Naive thymus-derived CD4-positive, alpha-beta T cell (primary cell): ENCODE measurements at regions not wholly inside any gene's neighbourhood (a gene's known extent, or its start where the extent isn't known, plus 50 kb on each side); places are given as distances from the start of the nearest gene placed in this dataset.
"Not testable (repeated sequence)": the region's sequence is repeated elsewhere in the genome, so short reads cannot be mapped to it uniquely, and the experiment has no call there.

Experiments used
- ATAC-seq: fragments of 150-1000 bp; cut with Tn5 transposase; 2 replicates; pipeline ENCODE4 v1.10.0; 2021; ENCODE audit warnings: mild to moderate bottlenecking, moderate library complexity
- CTCF ChIA-PET: fragments of 350-600 bp; sonication (Branson Sonifier 250); formaldehyde crosslinking; loops from one replicate; lab custom pipeline; 2021; ENCODE audit warnings: antibody characterized with exemption; lab: Charles Lee
- POLR2A ChIA-PET: fragments of 350-600 bp; sonication (Branson Sonifier 250); formaldehyde crosslinking; loops from one replicate; lab custom pipeline; 2021; ENCODE audit warnings: antibody characterized with exemption, inconsistent platforms; lab: Charles Lee
- DNase-seq, 9 donors: peaks; one replicate each; pipeline versions ENCODE4 v3.0.0 to v3.0.0-alpha.2; 2020 to 2022; ENCODE audit warnings: mixed read lengths in 1 of 9
- H3K27ac ChIP-seq: one replicate; pipeline ENCODE4 v1.7.0; 2013; ENCODE audit warnings: mild to moderate bottlenecking, low read depth, low read length, moderate library complexity
- H3K27me3 ChIP-seq, 2 donors: one replicate each; pipeline ENCODE4 v1.7.0; 2013; ENCODE audit warnings: low read length in 2 of 2, mild to moderate bottlenecking in 2 of 2, moderate library complexity in 2 of 2; ENCODE audit not compliant: control insufficient read depth in 2 of 2, insufficient read depth in 2 of 2
- H3K36me3 ChIP-seq, 3 experiments: 1 replicate in 2 of 3; 2 replicates in 1 of 3; pipeline ENCODE4 v1.7.0; 2013; ENCODE audit warnings: low read length in 3 of 3, mild to moderate bottlenecking in 3 of 3, moderate library complexity in 1 of 3; ENCODE audit not compliant: insufficient read depth in 3 of 3, control insufficient read depth in 2 of 3
- H3K4me1 ChIP-seq, 2 donors: one replicate each; pipeline ENCODE4 v1.7.0; 2013; ENCODE audit warnings: low read length in 2 of 2, mild to moderate bottlenecking in 2 of 2, moderate library complexity in 1 of 2; ENCODE audit not compliant: control insufficient read depth in 2 of 2, insufficient read depth in 2 of 2
- H3K4me3 ChIP-seq: 2 replicates; pipeline ENCODE4 v1.7.0; 2013; ENCODE audit warnings: mild to moderate bottlenecking, low read length
- H3K9me3 ChIP-seq, 3 experiments: 1 replicate in 2 of 3; 2 replicates in 1 of 3; pipeline ENCODE4 v1.7.0; 2013; ENCODE audit warnings: low read length in 3 of 3; ENCODE audit not compliant: control insufficient read depth in 2 of 3
- H3K27ac Mint-ChIP-seq, 9 donors: one replicate each; pipeline ENCODE4 v1.8.0; 2020 to 2022; ENCODE audit warnings: mixed read lengths in 9 of 9, mild to moderate bottlenecking in 8 of 9, moderate library complexity in 5 of 9, inconsistent platforms in 2 of 9
- H3K27me3 Mint-ChIP-seq, 5 donors: one replicate each; pipeline ENCODE4 v1.8.0; 2021 to 2022; ENCODE audit warnings: mixed read lengths in 5 of 5, mild to moderate bottlenecking in 1 of 5
- H3K36me3 Mint-ChIP-seq, 5 donors: one replicate each; pipeline ENCODE4 v1.8.0; 2020 to 2022; ENCODE audit warnings: mixed read lengths in 5 of 5, mild to moderate bottlenecking in 3 of 5, inconsistent platforms in 1 of 5
- H3K4me1 Mint-ChIP-seq, 7 donors: one replicate each; pipeline ENCODE4 v1.8.0; 2020 to 2022; ENCODE audit warnings: mixed read lengths in 7 of 7, mild to moderate bottlenecking in 3 of 7, inconsistent platforms in 1 of 7
- H3K4me3 Mint-ChIP-seq, 10 donors: one replicate each; pipeline ENCODE4 v1.8.0; 2020 to 2022; ENCODE audit warnings: mild to moderate bottlenecking in 10 of 10, mixed read lengths in 10 of 10, moderate library complexity in 6 of 10, inconsistent platforms in 2 of 10
- H3K9me3 Mint-ChIP-seq, 11 donors: one replicate each; pipeline ENCODE4 v1.8.0; 2020 to 2022; ENCODE audit warnings: mixed read lengths in 11 of 11, mild to moderate bottlenecking in 4 of 11, inconsistent platforms in 1 of 11, moderate library complexity in 1 of 11
- intact Hi-C, 2 donors: fragments of 100-400 bp; cut with micrococcal nuclease; formaldehyde crosslinking; loops; one replicate each; pipeline ENCODE4 v1.15.1; 2023

GRCh38 chr4:66795724-66796123 lies 749.6 kb downstream of the CENPC start:
- no peaks in the 10 kb centered on the region for H3K9me3 ChIP-seq
- no peaks in the 10 kb centered on the region for H3K36me3 Mint-ChIP-seq
- no peaks in the 10 kb centered on the region for H3K4me1 ChIP-seq
- no peaks in the 10 kb centered on the region for H3K27me3 Mint-ChIP-seq
- ChIA-PET CTCF (no interaction called here), POLR2A (no interaction called here)
- intact Hi-C loops, result no loop called here
- no peaks in the 10 kb centered on the region for H3K27me3 ChIP-seq
- H3K9me3 Mint-ChIP-seq, result peaks cover 0 to 2% (median 0%) of the 10 kb centered on the region in 11 donors
- ATAC-seq, result no peak
- no peak overlapping the region for H3K27ac ChIP-seq
- no peak overlapping the region for H3K4me3 Mint-ChIP-seq
- no peak overlapping the region for H3K27ac Mint-ChIP-seq
- no peaks in the 10 kb centered on the region for H3K36me3 ChIP-seq
- no peaks in the 10 kb centered on the region for H3K4me1 Mint-ChIP-seq
- no peak overlapping the region for H3K4me3 ChIP-seq
- no peak for DNase-seq

DNA sequence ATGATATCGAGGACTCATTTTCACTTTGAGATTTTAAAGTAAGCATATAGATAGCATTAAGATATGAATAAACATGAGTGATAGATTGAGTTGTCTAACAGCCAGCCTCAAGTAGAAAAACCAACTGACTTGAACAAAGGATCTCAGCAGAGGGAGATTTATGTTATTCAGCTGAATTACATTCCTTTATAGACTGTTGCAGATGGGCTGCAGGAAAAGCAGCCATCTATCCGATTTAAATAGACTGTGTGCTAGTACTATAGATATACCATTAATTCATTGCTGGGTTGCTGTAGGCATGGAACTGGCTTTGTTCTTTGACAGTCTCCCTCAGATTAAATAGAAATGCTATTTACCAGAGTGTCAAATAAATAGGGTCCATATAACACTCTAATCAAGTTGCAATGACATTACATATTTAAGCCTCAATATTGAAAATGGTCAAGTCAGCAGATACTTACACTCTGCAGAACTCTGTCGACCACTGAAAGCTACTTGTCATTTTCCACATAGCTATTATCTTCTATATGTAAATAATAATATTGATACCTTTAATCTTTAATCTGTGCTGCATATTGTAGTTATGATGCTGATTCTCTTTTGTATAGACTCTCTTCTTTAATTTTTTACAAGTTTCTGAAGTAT lies 750.8 kb downstream of the CENPC start:
- ATAC-seq (no peak), DNase-seq (no peak)
- no peak overlapping the region for H3K27ac Mint-ChIP-seq
- no peaks in the 10 kb centered on the region for H3K27me3 Mint-ChIP-seq
- no peaks in the 10 kb centered on the region for H3K36me3 Mint-ChIP-seq
- Histone ChIP-seq H3K27me3 (no peaks in the 10 kb centered on the region), H3K36me3 (no peaks in the 10 kb centered on the region), H3K27ac (no peak overlapping the region), H3K9me3 (no peaks in the 10 kb centered on the region), H3K4me3 (no peak overlapping the region), H3K4me1 (no peaks in the 10 kb centered on the region)
- CTCF ChIA-PET, result no interaction called here
- H3K9me3 Mint-ChIP-seq, result no peaks in the 10 kb centered on the region
- POLR2A ChIA-PET, result no interaction called here
- intact Hi-C loops, result no loop called here
- no peak overlapping the region for H3K4me3 Mint-ChIP-seq
- no peaks in the 10 kb centered on the region for H3K4me1 Mint-ChIP-seq

- Histone ChIP-seq H3K27ac (no peak overlapping the region), H3K36me3 (no peaks in the 10 kb centered on the region), H3K4me1 (no peaks in the 10 kb centered on the region), H3K4me3 (no peak overlapping the region), H3K27me3 (no peaks in the 10 kb centered on the region), H3K9me3 (no peaks in the 10 kb centered on the region)
- POLR2A ChIA-PET, result no interaction called here
- ATAC-seq (no peak), DNase-seq (no peak)
- intact Hi-C loops, result no loop called here
- no peaks in the 10 kb centered on the region for H3K27me3 Mint-ChIP-seq
- CTCF ChIA-PET, result no interaction called here
- no peak overlapping the region for H3K4me3 Mint-ChIP-seq
- H3K36me3 Mint-ChIP-seq, result no peaks in the 10 kb centered on the region
- H3K27ac Mint-ChIP-seq, result no peak overlapping the region
- H3K4me1 Mint-ChIP-seq, result no peaks in the 10 kb centered on the region
- peaks cover 0 to 1% (median 0%) of the 10 kb centered on the region in 11 donors for H3K9me3 Mint-ChIP-seq
Measured at GRCh38 chr4:66791686-66792085, 753.6 kb downstream of the CENPC start.

DNA sequence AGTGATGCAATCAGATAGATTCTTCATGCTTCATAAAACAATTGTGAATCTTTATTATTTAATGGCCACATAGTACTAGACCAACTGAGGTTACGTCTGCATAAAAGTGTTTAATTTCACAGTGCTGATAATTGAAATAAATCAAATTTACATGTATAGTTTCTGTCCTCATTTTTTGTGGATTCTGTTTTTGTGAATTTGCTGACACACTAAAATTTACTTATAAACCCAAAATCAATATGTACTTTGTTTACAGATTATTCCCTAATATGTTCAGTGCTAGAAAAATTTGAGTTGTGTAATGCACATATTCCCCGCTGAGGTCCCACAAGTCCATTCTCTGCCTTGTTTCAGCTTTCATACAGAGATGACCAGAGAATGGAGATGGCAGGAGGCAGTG lies 759.8 kb downstream of the CENPC start:
- H3K4me3 Mint-ChIP-seq, result no peak overlapping the region
- POLR2A ChIA-PET, result no interaction called here
- no peaks in the 10 kb centered on the region for H3K36me3 Mint-ChIP-seq
- no peaks in the 10 kb centered on the region for H3K4me1 Mint-ChIP-seq
- DNase-seq (no peak), ATAC-seq (no peak)
- CTCF ChIA-PET, result no interaction called here
- intact Hi-C loops, result no loop called here
- no peak overlapping the region for H3K27ac Mint-ChIP-seq
- H3K27me3 ChIP-seq, result no peaks in the 10 kb centered on the region
- H3K4me1 ChIP-seq, result no peaks in the 10 kb centered on the region
- no peaks in the 10 kb centered on the region for H3K9me3 ChIP-seq
- H3K27me3 Mint-ChIP-seq, result no peaks in the 10 kb centered on the region
- no peaks in the 10 kb centered on the region for H3K36me3 ChIP-seq
- H3K4me3 ChIP-seq, result no peak overlapping the region
- peaks cover 0 to 7% (median 0%) of the 10 kb centered on the region in 11 donors for H3K9me3 Mint-ChIP-seq
- no peak overlapping the region for H3K27ac ChIP-seq

DNA sequence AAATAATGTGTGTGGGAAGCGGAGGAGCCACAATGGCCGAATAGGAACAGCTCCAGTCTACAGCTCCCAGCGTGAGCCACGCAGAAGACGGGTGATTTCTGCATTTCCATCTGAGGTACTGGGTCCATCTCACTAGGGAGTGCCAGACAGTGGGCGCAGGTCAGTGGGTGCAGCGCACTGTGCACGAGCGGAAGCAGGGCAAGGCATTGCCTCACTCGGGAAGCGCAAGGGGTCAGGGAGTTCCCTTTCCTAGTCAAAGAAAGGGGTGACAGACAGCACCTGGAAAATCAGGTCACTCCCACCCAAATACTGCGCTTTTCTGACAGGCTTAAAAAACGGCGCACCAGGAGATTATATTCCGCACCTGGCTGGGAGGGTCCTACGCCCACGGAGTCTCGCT lies 762.6 kb downstream of the CENPC start:
- H3K9me3 ChIP-seq, H3K4me1 Mint-ChIP-seq, H3K27ac ChIP-seq, H3K4me1 ChIP-seq, H3K27ac Mint-ChIP-seq, DNase-seq, H3K36me3 Mint-ChIP-seq, H3K4me3 ChIP-seq, H3K4me3 Mint-ChIP-seq, ATAC-seq, POLR2A ChIA-PET, H3K36me3 ChIP-seq, CTCF ChIA-PET, intact Hi-C loops, H3K27me3 ChIP-seq, H3K27me3 Mint-ChIP-seq: not testable (repeated sequence)
- peaks cover 0 to 15% (median 2%) of the 10 kb centered on the region in 11 donors for H3K9me3 Mint-ChIP-seq

DNA sequence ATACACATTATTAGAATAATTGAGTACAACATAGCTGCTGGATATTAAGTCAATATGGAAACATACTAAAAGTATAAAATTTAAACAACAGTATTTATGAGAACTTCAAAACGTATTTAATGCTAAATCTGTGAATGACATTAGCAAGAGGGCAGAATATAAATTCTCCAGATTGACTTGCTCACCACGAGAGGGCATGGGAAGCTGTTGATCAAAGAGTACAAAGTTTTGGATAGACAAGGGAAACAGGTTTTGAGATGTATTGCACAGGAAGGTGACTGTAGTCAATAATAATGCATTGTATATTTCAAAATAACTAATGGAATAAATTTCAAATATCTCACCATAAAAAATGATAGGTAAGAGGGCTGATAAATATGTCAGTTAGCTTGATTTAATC lies 768.2 kb downstream of the CENPC start:
- H3K9me3 ChIP-seq, result no peaks in the 10 kb centered on the region
- Mint-ChIP-seq H3K27me3 (no peaks in the 10 kb centered on the region), H3K9me3 (peaks cover 0 to 15% (median 0%) of the 10 kb centered on the region in 11 donors), H3K4me3 (no peak overlapping the region), H3K4me1 (no peaks in the 10 kb centered on the region), H3K36me3 (no peaks in the 10 kb centered on the region), H3K27ac (no peak overlapping the region)
- intact Hi-C loops, result no loop called here
- ChIA-PET POLR2A (no interaction called here), CTCF (no interaction called here)
- H3K36me3 ChIP-seq, result no peaks in the 10 kb centered on the region
- H3K27ac ChIP-seq, result no peak overlapping the region
- ATAC-seq (no peak), DNase-seq (no peak)
- no peaks in the 10 kb centered on the region for H3K4me1 ChIP-seq
- no peak overlapping the region for H3K4me3 ChIP-seq
- H3K27me3 ChIP-seq, result no peaks in the 10 kb centered on the region

DNA sequence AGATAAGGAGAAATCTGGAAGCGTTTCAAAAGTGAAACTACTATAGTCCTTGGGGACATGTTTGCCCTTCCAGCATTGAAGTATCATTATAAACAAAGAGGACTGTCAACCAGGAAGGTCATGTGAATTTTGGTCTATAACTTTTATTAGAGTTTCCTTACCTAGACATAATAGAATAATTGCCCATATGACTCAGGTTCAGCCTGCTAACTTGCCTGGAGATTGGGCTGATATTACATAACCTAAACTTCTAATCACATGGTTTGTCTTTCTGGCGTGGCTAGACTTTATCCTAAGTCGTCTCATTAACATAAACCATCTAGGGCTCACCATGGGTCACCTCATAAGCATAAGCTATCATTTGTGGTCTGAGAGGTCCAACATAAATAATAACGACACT lies 775.9 kb downstream of the CENPC start:
- H3K27ac ChIP-seq, result no peak overlapping the region
- POLR2A ChIA-PET, result no interaction called here
- no peaks in the 10 kb centered on the region for H3K4me1 ChIP-seq
- H3K36me3 ChIP-seq, result no peaks in the 10 kb centered on the region
- no peaks in the 10 kb centered on the region for H3K27me3 ChIP-seq
- Mint-ChIP-seq H3K9me3 (peaks cover 0 to 18% (median 5%) of the 10 kb centered on the region in 11 donors), H3K4me3 (no peak overlapping the region), H3K36me3 (no peaks in the 10 kb centered on the region), H3K27ac (no peak overlapping the region), H3K4me1 (no peaks in the 10 kb centered on the region), H3K27me3 (no peaks in the 10 kb centered on the region)
- intact Hi-C loops, result no loop called here
- no peak for ATAC-seq
- CTCF ChIA-PET, result no interaction called here
- H3K4me3 ChIP-seq, result no peak overlapping the region
- no peaks in the 10 kb centered on the region for H3K9me3 ChIP-seq
- no peak for DNase-seq
